ENCODE measurements at regions not wholly inside any gene's neighbourhood (a gene's known extent, or its start where the extent isn't known, plus 50 kb on each side); places are given as distances from the start of the nearest gene placed in this dataset.

DNA sequence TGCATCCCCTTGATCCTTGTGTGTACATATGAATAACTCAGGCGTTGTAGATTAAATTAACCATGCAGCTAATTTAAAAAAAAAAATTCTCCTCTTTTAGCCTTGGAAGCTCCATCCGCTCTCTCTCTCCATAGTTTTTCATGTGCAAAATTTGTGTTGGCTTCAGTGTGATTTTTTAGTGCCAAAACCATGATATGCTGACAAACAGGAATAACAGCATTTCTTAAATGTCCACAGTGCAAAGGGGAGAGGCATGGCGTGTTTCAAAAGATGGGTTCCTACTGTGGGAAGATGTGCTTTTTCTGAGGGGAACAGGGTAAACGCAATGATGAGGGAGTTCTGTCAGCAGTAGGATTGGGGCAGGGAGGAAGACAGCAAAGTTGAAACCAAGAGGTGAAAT is 247.0 kb downstream of the ICOS start:
- no peak for TF ChIP-seq EZH2 (IDR thresholded peaks at IDR 0.05; ENCODE audit: low read length)
- TF ChIP-seq, protein P1, sequence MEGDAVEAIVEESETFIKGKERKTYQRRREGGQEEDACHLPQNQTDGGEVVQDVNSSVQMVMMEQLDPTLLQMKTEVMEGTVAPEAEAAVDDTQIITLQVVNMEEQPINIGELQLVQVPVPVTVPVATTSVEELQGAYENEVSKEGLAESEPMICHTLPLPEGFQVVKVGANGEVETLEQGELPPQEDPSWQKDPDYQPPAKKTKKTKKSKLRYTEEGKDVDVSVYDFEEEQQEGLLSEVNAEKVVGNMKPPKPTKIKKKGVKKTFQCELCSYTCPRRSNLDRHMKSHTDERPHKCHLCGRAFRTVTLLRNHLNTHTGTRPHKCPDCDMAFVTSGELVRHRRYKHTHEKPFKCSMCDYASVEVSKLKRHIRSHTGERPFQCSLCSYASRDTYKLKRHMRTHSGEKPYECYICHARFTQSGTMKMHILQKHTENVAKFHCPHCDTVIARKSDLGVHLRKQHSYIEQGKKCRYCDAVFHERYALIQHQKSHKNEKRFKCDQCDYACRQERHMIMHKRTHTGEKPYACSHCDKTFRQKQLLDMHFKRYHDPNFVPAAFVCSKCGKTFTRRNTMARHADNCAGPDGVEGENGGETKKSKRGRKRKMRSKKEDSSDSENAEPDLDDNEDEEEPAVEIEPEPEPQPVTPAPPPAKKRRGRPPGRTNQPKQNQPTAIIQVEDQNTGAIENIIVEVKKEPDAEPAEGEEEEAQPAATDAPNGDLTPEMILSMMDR (optimal IDR thresholded peaks at IDR 0.05 in 1 of 3, IDR thresholded peaks at IDR 0.05 in 1 of 3, conservative IDR thresholded peaks at IDR 0.05 in 1 of 3; ENCODE audit: extremely low read depth in 1 of 3, insufficient read depth in 2 of 3, low read length in 3 of 3): no peak

All from keratinocyte (primary cell).